Right lobe of liver (tissue), 4 donors: ENCODE measurements at regions not wholly inside any gene's neighbourhood (a gene's known extent, or its start where the extent isn't known, plus 50 kb on each side); places are given as distances from the start of the nearest gene placed in this dataset.

Source experiments
- POLR2A ChIP-seq: fragments of 450-650 bp; IDR thresholded peaks from one replicate; pipeline ENCODE4 v1.6.1; 2017; ENCODE audit warnings: antibody characterized with exemption, mild to moderate bottlenecking
- TF ChIP-seq, protein P1 (sequence below), 4 donors: fragments of 200-600 bp in 3 of 4; fragments of 450-650 bp in 1 of 4; IDR thresholded peaks; one replicate each; pipeline versions ENCODE4 v1.5.1 to v1.8.0; 2016 to 2022; ENCODE audit warnings: antibody characterized with exemption in 4 of 4, mild to moderate bottlenecking in 2 of 4
- donor health status: DM: no; HTN: no; CAD: no.
- donor health status: DM: no; HTN: no; CAD: no.
- donor health status: DM: no; HTN: yes; CAD: no.

GRCh38 chr5:51001227-51001923, 334.9 kb downstream of the PARP8 start:
- TF ChIP-seq, protein P1, sequence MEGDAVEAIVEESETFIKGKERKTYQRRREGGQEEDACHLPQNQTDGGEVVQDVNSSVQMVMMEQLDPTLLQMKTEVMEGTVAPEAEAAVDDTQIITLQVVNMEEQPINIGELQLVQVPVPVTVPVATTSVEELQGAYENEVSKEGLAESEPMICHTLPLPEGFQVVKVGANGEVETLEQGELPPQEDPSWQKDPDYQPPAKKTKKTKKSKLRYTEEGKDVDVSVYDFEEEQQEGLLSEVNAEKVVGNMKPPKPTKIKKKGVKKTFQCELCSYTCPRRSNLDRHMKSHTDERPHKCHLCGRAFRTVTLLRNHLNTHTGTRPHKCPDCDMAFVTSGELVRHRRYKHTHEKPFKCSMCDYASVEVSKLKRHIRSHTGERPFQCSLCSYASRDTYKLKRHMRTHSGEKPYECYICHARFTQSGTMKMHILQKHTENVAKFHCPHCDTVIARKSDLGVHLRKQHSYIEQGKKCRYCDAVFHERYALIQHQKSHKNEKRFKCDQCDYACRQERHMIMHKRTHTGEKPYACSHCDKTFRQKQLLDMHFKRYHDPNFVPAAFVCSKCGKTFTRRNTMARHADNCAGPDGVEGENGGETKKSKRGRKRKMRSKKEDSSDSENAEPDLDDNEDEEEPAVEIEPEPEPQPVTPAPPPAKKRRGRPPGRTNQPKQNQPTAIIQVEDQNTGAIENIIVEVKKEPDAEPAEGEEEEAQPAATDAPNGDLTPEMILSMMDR (IDR thresholded peaks at IDR 0.05), result no peak
- no peak for TF ChIP-seq POLR2A
